HL-60 (cell line): ENCODE measurements at regions not wholly inside any gene's neighbourhood (a gene's known extent, or its start where the extent isn't known, plus 50 kb on each side); places are given as distances from the start of the nearest gene placed in this dataset.

Experiments
- POLR2AphosphoS5 ChIP-seq: IDR thresholded peaks from 2 replicates; pipeline ENCODE4 v1.6.1; 2012; ENCODE audit warnings: low read depth
- SPI1 ChIP-seq: IDR thresholded peaks from 2 replicates; pipeline ENCODE4 v1.6.1; 2012; ENCODE audit warnings: low read depth, mild to moderate bottlenecking, borderline replicate concordance
- TF ChIP-seq, protein P1 (sequence below): IDR thresholded peaks from one replicate; pipeline ENCODE4 v1.5.1; 2011; ENCODE audit warnings: low read length, control low read depth, inconsistent platforms; ENCODE audit not compliant: insufficient read depth
- TF ChIP-seq, protein P2 (sequence below): IDR thresholded peaks from 2 replicates; pipeline ENCODE4 v1.6.1; 2012; ENCODE audit warnings: low read depth; ENCODE audit not compliant: insufficient replicate concordance

DNA sequence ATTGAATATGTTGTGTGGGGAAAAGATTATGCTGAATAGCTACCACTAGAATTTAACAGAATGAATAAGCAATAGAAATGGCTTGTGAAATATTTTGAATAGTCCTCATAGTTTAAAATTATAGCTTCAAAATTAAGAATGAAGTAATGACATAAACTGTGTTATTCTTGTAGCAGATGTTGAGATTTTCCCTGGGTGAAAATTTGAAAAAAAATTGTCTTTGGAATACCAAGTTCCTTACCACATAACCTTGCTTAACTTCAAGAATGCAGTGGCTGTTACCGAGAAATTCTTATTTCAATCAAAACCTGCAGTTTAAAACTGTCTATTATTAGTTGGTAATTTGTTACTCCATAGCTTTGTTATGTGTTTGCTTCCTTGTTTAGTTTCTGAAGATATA, 1268.6 kb downstream of the RAPGEF2 start:
- TF ChIP-seq POLR2AphosphoS5 (no peak), SPI1 (no peak)
- TF ChIP-seq, protein P1, sequence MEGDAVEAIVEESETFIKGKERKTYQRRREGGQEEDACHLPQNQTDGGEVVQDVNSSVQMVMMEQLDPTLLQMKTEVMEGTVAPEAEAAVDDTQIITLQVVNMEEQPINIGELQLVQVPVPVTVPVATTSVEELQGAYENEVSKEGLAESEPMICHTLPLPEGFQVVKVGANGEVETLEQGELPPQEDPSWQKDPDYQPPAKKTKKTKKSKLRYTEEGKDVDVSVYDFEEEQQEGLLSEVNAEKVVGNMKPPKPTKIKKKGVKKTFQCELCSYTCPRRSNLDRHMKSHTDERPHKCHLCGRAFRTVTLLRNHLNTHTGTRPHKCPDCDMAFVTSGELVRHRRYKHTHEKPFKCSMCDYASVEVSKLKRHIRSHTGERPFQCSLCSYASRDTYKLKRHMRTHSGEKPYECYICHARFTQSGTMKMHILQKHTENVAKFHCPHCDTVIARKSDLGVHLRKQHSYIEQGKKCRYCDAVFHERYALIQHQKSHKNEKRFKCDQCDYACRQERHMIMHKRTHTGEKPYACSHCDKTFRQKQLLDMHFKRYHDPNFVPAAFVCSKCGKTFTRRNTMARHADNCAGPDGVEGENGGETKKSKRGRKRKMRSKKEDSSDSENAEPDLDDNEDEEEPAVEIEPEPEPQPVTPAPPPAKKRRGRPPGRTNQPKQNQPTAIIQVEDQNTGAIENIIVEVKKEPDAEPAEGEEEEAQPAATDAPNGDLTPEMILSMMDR: no peak
- TF ChIP-seq, protein P2, sequence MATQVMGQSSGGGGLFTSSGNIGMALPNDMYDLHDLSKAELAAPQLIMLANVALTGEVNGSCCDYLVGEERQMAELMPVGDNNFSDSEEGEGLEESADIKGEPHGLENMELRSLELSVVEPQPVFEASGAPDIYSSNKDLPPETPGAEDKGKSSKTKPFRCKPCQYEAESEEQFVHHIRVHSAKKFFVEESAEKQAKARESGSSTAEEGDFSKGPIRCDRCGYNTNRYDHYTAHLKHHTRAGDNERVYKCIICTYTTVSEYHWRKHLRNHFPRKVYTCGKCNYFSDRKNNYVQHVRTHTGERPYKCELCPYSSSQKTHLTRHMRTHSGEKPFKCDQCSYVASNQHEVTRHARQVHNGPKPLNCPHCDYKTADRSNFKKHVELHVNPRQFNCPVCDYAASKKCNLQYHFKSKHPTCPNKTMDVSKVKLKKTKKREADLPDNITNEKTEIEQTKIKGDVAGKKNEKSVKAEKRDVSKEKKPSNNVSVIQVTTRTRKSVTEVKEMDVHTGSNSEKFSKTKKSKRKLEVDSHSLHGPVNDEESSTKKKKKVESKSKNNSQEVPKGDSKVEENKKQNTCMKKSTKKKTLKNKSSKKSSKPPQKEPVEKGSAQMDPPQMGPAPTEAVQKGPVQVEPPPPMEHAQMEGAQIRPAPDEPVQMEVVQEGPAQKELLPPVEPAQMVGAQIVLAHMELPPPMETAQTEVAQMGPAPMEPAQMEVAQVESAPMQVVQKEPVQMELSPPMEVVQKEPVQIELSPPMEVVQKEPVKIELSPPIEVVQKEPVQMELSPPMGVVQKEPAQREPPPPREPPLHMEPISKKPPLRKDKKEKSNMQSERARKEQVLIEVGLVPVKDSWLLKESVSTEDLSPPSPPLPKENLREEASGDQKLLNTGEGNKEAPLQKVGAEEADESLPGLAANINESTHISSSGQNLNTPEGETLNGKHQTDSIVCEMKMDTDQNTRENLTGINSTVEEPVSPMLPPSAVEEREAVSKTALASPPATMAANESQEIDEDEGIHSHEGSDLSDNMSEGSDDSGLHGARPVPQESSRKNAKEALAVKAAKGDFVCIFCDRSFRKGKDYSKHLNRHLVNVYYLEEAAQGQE: no peak
